HG02981 (cell line): ENCODE measurements at regions not wholly inside any gene's neighbourhood (a gene's known extent, or its start where the extent isn't known, plus 50 kb on each side); places are given as distances from the start of the nearest gene placed in this dataset.

Source experiments
- ATAC-seq: cut with Tn5 transposase; IDR thresholded peaks from one replicate; pipeline ENCODE4 v1.9.1; 2021; ENCODE audit warnings: mild to moderate bottlenecking, moderate library complexity; ENCODE audit not compliant: unreplicated experiment

GRCh38 chr15:95968856-95969255 lies 361.6 kb upstream of the NR2F2 start:
- no peak for ATAC-seq

GRCh38 chr15:95970326-95970725 lies 360.2 kb upstream of the NR2F2 start:
- ATAC-seq, result no peak

GRCh38 chr15:95972041-95972553 lies 358.4 kb upstream of the NR2F2 start:
- no peak for ATAC-seq

GRCh38 chr15:95972812-95973211 lies 357.7 kb upstream of the NR2F2 start:
- ATAC-seq, result no peak

- peak; percentile 78 for ATAC-seq
Measured at GRCh38 chr15:95973566-95974256, 356.8 kb upstream of the NR2F2 start.

GRCh38 chr15:95975212-95975611 lies 355.3 kb upstream of the NR2F2 start:
- ATAC-seq, result peak; percentile 48

- no peak for ATAC-seq
Measured at GRCh38 chr15:95979286-95979685, 351.2 kb upstream of the NR2F2 start.

- no peak for ATAC-seq
Measured at GRCh38 chr15:95981209-95981608, 349.3 kb upstream of the NR2F2 start.

- ATAC-seq, result no peak
Measured at GRCh38 chr15:95987299-95987698, 343.2 kb upstream of the NR2F2 start.

- no peak for ATAC-seq
Measured at GRCh38 chr15:95987886-95988573, 342.5 kb upstream of the NR2F2 start.

GRCh38 chr15:95988574-95988887 lies 342.0 kb upstream of the NR2F2 start:
- no peak for ATAC-seq

- no peak for ATAC-seq
Measured at GRCh38 chr15:95989392-95989791, 341.1 kb upstream of the NR2F2 start.

GRCh38 chr15:95990833-95991232 lies 339.7 kb upstream of the NR2F2 start:
- no peak for ATAC-seq

GRCh38 chr15:95994418-95994817 lies 336.1 kb upstream of the NR2F2 start:
- no peak for ATAC-seq

- ATAC-seq, result no peak
Measured at GRCh38 chr15:95995375-95996168, 334.9 kb upstream of the NR2F2 start.

GRCh38 chr15:95996494-95996893 lies 334.0 kb upstream of the NR2F2 start:
- no peak for ATAC-seq

GRCh38 chr15:95998935-95999334 lies 331.6 kb upstream of the NR2F2 start:
- ATAC-seq, result no peak

GRCh38 chr15:96002890-96003859 lies 327.3 kb upstream of the NR2F2 start:
- no peak for ATAC-seq

GRCh38 chr15:96005906-96006305 lies 324.6 kb upstream of the NR2F2 start:
- no peak for ATAC-seq

- no peak for ATAC-seq
Measured at GRCh38 chr15:96011136-96011535, 319.4 kb upstream of the NR2F2 start.

GRCh38 chr15:96014939-96015338 lies 315.6 kb upstream of the NR2F2 start:
- ATAC-seq, result no peak
